ENCODE measurements at regions not wholly inside any gene's neighbourhood (a gene's known extent, or its start where the extent isn't known, plus 50 kb on each side); places are given as distances from the start of the nearest gene placed in this dataset.

DNA sequence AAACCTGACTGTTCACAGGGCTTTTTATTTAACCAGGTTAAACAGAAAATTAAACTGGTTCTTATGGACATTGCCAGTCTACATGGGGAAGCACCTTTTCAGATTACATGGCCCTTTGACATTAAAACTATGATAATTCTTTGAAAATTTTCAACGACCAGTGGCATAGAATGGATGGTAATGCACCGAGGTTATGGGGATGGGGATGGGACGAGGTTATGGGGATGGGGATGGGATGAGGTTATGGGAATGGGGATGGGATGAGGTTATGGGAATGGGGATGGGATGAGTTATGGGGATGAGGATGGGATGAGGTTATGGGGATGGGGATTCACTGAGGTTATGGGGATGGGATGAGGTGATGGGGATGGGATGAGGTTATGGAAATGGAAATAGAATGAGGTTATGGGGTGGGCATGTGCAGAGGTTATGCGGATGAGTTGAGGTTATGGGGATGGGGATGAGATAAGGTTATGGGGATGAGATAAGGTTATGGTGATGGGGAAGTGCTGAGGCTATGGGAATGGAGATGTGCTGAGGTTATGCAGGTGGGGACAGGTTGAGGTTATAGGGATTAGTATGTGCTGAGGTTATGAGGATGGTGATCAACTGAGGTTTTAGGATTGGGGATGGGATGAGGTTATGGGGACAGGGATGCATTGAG lies 541.9 kb downstream of the CDH26 start:
- Histone ChIP-seq H3K4me3 (ENCODE audit: insufficient read depth, low read depth, low read length) (no peak overlapping the region), H3K36me3 (replicated peaks; ENCODE audit: control insufficient read depth, insufficient read depth, low read length) (no peaks in the 10 kb centered on the region), H3K27me3 (ENCODE audit: control insufficient read depth, insufficient read depth, low read length) (no peaks in the 10 kb centered on the region)
- no peak for DNase-seq

DNA sequence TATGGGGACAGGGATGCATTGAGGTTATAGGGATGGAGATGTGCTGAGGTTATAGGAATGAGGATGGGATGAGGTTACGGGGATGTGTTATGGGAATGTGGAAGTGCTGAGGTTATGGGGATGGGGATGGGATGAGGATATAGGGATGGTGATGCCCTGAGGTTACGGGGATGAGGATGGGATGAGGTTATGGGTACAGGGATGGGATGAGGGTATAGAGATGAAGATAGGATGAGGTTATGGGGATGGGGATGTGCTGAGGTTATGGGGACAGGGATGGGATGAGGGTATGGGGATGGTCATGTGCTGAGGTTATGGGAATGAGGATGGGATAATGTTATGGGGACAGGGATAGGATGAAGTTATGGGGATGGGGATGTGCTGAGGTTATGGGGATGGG lies 542.8 kb downstream of the CDH26 start:
- Histone ChIP-seq H3K27me3 (ENCODE audit: control insufficient read depth, insufficient read depth, low read length) (no peaks in the 10 kb centered on the region), H3K4me3 (ENCODE audit: insufficient read depth, low read depth, low read length) (no peak overlapping the region), H3K36me3 (replicated peaks; ENCODE audit: control insufficient read depth, insufficient read depth, low read length) (no peaks in the 10 kb centered on the region)
- no peak for DNase-seq

DNA sequence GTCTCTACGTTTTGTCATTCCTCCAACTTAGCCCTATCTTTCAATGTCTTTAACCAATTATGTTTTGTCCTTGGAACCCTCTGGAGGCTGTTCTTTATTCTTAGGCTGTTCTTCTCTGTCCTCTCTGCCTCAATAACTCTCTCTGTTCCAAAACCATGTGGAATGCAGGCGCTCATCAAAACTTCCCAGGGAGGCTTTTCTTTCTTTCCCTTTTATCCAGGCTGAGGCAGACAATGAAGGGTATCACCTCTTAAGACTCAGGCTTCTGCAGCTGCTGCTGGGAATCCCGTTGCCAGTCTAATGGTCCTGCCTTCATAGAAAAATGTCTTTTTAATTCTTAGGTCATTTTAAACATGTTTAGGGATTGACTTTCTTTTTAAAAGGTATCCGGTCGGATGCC lies 544.7 kb downstream of the CDH26 start:
- no peak for DNase-seq
- no peaks in the 10 kb centered on the region for H3K36me3 ChIP-seq (replicated peaks; ENCODE audit: control insufficient read depth, insufficient read depth, low read length)
- H3K27me3 ChIP-seq (ENCODE audit: control insufficient read depth, insufficient read depth, low read length), result no peaks in the 10 kb centered on the region
- no peak overlapping the region for H3K4me3 ChIP-seq (ENCODE audit: insufficient read depth, low read depth, low read length)

DNA sequence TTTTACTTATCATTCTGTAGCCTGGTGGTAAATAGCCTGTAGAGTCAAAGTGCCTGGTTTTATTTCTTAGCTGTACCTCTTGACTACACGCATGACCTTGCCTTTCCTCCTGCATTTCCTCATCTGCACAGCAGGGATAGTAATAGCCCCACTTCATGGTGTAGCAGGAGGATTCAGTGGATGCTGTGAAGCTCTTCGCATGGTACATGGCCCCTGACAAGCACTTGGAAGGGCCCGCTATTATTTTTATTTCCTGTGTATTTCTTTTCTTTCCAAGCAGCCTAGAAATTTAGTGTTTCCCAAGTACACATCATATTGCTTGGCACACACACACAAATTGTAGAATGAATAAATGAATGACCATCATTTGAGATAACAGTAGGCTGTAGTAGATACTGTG lies 547.2 kb downstream of the CDH26 start:
- no peak for DNase-seq
- H3K27me3 ChIP-seq (ENCODE audit: control insufficient read depth, insufficient read depth, low read length), result no peaks in the 10 kb centered on the region
- no peak overlapping the region for H3K4me3 ChIP-seq (ENCODE audit: insufficient read depth, low read depth, low read length)
- H3K36me3 ChIP-seq (replicated peaks; ENCODE audit: control insufficient read depth, insufficient read depth, low read length), result no peaks in the 10 kb centered on the region

DNA sequence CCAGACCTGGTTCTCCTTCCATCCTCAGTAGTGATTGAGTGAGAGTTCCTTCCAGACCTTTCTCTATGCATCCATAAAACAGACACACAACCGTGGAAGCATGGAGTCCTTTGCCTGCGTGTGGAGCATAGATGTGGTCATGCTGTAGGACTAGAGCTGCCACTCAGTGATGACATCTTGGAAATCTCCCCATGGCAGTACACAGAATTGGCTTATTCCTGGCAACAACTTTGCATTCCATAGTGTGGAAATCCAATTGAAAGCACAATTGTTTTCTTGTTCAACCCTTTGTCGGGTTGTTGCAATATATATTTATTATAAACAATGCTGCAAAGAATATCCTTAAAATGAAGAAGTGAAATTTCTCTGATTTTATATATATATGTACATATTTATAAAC lies 547.8 kb downstream of the CDH26 start:
- Histone ChIP-seq H3K27me3 (ENCODE audit: control insufficient read depth, insufficient read depth, low read length) (no peaks in the 10 kb centered on the region), H3K4me3 (ENCODE audit: insufficient read depth, low read depth, low read length) (no peak overlapping the region), H3K36me3 (replicated peaks; ENCODE audit: control insufficient read depth, insufficient read depth, low read length) (no peaks in the 10 kb centered on the region)
- no peak for DNase-seq

DNA sequence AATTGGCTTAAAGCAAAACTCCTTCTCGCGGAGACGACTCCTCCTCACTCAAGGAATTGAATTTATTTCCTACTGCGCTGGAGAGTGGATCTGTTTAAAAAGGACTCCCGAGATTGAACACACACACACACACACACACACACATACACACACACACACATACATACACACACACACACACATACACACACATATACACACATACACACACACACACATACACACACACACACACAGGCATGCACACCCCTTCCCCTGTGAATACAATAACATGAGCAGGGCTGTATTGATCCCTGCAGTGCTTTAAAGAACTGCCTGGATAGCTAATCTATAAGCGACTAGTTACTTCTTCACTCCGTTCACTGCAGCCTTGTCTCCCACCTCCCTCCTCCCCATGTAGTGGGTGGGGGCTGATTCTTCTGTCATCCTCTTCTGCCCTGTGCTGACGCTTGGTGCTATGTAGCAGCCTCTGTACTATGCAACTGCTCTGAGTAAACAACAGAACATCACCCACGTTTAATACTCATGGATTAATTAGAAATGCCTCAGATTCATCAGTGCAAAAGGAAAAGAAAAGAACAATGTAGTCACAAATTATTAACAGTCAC lies 549.0 kb downstream of the CDH26 start:
- DNase-seq, result no peak
- H3K27me3 ChIP-seq (ENCODE audit: control insufficient read depth, insufficient read depth, low read length), result no peaks in the 10 kb centered on the region
- H3K4me3 ChIP-seq (ENCODE audit: insufficient read depth, low read depth, low read length), result no peak overlapping the region

DNA sequence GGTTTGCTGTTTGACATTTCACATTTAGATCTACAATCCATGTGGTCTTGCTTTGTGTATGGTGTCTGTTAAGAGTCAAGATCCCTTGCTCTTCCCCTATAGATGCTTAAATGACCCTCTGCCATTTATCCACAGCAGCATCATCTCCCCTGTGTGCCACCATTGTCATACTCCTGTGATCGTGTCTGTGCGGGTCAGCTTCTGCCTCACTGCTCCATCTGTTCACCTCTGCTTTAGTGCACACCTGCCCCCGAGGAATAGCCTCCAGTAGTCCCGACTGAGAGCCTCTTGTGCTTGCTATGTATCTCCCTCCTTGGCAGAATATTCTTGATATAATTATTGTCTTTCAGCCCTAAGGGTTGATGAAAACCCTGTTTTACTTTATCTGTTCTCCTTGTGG lies 551.2 kb downstream of the CDH26 start:
- Histone ChIP-seq H3K27me3 (ENCODE audit: control insufficient read depth, insufficient read depth, low read length) (no peaks in the 10 kb centered on the region), H3K4me3 (ENCODE audit: insufficient read depth, low read depth, low read length) (no peak overlapping the region), H3K36me3 (replicated peaks; ENCODE audit: control insufficient read depth, insufficient read depth, low read length) (no peaks in the 10 kb centered on the region)
- no peak for DNase-seq

More for the DNA sequence above, 549.0 kb downstream of the CDH26 start:
- H3K36me3 ChIP-seq (replicated peaks; ENCODE audit: control insufficient read depth, insufficient read depth, low read length), result no peaks in the 10 kb centered on the region

DNA sequence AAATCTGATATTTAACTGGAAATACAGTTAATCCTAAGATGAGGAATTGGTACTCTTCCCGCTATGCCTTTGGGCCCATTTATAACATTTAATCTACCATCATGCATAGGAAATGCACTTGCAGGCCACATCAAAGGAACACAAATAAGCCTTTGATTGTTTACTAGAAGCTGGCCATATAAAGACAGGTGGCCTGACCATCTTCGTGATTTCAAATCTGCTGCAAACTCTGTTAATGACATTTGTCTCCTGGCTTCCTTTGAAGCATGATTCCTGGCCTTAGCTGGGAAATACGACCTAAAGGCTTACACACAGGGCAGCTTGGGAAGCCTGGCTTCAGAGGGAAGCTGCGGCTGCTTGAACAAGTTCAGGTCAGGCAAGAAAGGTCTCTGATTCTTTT lies 552.1 kb downstream of the CDH26 start:
- Histone ChIP-seq H3K4me3 (ENCODE audit: insufficient read depth, low read depth, low read length) (no peak overlapping the region), H3K36me3 (replicated peaks; ENCODE audit: control insufficient read depth, insufficient read depth, low read length) (no peaks in the 10 kb centered on the region), H3K27me3 (ENCODE audit: control insufficient read depth, insufficient read depth, low read length) (no peaks in the 10 kb centered on the region)
- no peak for DNase-seq

DNA sequence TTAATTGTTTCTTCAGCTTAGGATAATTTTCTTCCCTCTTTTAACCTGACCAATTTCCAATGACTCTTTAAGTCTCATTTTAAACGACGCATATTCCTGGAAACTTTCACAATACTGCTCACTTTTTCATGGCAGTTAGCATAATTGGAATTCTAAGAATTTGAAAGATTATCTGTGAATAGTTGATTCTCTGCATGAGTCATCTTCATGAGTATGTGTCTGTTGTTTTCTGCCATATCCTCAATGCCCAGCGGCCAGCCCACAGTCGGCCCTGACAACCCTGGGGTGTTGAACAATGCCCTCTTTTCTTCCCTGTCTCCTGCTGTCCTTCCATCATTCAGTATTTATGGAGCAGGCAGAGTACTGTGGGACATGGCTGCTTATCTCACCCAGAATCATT lies 554.2 kb downstream of the CDH26 start:
- H3K36me3 ChIP-seq (replicated peaks; ENCODE audit: control insufficient read depth, insufficient read depth, low read length), result no peaks in the 10 kb centered on the region
- H3K4me3 ChIP-seq (ENCODE audit: insufficient read depth, low read depth, low read length), result no peak overlapping the region
- DNase-seq, result no peak
- H3K27me3 ChIP-seq (ENCODE audit: control insufficient read depth, insufficient read depth, low read length), result no peaks in the 10 kb centered on the region

DNA sequence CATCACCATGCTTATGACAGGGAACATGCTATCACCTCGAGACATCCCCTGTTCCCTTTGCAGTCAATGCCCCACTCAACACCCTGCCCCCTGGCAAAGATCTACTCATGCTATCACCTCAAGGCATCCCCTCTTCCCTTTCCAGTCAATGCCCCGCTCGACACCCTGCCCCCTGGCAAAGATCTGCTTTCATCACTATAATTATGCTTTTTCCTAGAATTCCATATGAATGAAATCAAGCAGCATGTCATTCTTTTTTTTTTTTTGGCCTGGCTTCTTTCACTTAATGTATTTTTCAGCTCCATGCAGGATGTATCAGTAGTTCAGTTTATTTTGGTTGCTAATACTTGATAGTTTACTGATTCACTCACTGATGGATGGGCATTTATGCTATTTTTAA lies 554.9 kb downstream of the CDH26 start:
- H3K4me3 ChIP-seq (ENCODE audit: insufficient read depth, low read depth, low read length), result no peak overlapping the region
- H3K36me3 ChIP-seq (replicated peaks; ENCODE audit: control insufficient read depth, insufficient read depth, low read length), result no peaks in the 10 kb centered on the region
- DNase-seq, result no peak
- H3K27me3 ChIP-seq (ENCODE audit: control insufficient read depth, insufficient read depth, low read length), result no peaks in the 10 kb centered on the region

DNA sequence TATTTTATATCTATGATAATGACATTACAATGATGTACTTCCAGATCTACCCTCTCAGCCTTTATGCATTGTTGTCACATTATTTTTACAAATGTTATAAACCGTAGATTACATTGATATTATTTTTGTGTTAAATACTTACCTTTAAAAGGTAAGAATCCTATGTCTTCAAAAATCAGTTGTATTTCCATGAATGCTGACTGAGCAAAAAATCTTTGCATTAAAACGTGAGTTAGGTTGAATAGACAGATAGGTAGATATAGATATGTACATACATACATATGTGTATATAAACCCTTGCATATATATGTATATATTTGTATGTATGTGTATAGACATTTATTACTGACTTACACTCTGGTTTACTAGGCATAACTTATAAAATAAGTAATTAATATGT lies 558.2 kb downstream of the CDH26 start:
- DNase-seq, result no peak
- Histone ChIP-seq H3K4me3 (ENCODE audit: insufficient read depth, low read depth, low read length) (no peak overlapping the region), H3K36me3 (replicated peaks; ENCODE audit: control insufficient read depth, insufficient read depth, low read length) (no peaks in the 10 kb centered on the region), H3K27me3 (ENCODE audit: control insufficient read depth, insufficient read depth, low read length) (no peaks in the 10 kb centered on the region)

DNA sequence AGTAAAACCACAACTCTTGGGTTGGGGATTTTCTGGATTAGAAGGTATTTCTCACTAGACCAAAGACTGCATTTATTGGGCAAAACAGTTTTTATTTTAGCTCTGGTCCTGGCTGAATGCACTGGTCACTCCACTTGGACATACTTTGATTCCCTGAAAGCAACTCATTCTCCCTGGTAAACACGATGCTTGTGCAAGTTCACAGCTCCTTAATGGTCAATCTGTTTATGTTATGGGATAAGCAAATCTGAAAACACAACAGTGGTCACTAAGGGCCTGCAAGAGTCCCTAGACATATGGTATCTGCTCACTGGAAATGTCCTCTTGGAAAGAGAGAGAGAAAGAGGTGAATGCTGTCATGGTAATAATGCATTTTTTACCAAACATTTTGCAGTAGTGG lies 559.8 kb downstream of the CDH26 start:
- H3K36me3 ChIP-seq (replicated peaks; ENCODE audit: control insufficient read depth, insufficient read depth, low read length), result no peaks in the 10 kb centered on the region
- H3K27me3 ChIP-seq (ENCODE audit: control insufficient read depth, insufficient read depth, low read length), result no peaks in the 10 kb centered on the region
- no peak for DNase-seq
- H3K4me3 ChIP-seq (ENCODE audit: insufficient read depth, low read depth, low read length), result no peak overlapping the region

DNA sequence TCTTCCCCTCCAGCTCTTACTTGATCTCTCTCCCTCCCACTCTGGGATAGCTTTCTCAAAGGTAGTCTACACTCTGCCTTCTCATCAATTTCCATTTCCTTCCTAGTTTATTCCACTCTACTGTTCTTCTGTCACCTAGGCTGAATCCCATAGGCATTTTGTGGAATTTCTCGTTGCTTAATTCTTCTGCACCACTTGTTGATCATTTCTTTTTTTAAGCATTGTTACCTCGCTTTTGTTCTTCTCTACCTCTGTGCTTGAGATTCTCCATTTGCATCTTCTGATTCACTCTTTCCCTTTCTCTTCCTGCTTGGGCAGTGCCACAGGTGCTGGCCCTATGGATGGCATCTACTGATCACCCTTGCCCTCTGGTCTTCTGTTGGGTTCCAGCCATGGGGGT lies 567.2 kb downstream of the CDH26 start:
- Histone ChIP-seq H3K36me3 (replicated peaks; ENCODE audit: control insufficient read depth, insufficient read depth, low read length) (no peaks in the 10 kb centered on the region), H3K27me3 (ENCODE audit: control insufficient read depth, insufficient read depth, low read length) (no peaks in the 10 kb centered on the region; the same call in 1 of the 2 replicates), H3K4me3 (ENCODE audit: insufficient read depth, low read depth, low read length) (no peak overlapping the region)
- no peak for DNase-seq

DNA sequence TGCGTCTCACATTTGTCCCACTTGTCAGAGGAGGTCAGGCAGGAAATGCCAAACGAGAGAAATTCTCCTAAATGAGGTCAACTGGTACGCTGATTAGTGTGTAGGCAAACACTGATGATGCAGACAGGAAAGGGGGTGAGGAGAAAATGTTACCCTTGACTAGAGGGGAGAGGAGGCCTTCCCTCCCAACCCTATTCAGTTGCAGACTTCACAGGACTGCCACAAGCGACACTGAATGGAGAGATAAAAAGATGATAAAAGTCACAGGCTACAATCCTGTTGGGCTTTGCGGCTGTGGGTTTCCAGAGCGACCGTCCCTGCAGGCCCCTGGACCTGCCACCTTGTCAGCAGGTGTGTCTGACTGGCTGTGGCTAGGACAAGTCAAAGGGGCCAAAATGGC lies 569.4 kb downstream of the CDH26 start:
- H3K27me3 ChIP-seq (ENCODE audit: control insufficient read depth, insufficient read depth, low read length), result no peaks in the 10 kb centered on the region; the same call in 1 of the 2 replicates
- no peaks in the 10 kb centered on the region for H3K36me3 ChIP-seq (replicated peaks; ENCODE audit: control insufficient read depth, insufficient read depth, low read length)
- DNase-seq, result no peak
- no peak overlapping the region for H3K4me3 ChIP-seq (ENCODE audit: insufficient read depth, low read depth, low read length)

DNA sequence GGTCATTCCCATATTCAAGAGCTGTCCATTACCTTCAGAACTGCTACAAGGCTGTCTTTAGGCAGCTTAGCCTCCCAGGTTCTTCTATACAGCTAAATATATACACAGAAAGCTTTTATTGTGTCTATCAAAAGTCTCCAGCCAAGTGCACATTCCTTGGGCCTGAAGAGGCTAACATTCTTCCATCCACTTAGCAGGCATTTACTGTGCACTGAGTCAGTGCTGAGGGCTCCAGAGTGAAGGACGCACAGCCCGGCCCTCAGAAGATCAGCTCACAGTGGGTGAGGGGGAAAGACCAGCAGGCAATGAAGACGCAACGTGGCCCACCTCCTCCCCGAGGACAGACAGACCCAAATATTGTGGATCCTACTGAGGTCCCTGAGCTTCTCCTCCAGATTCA lies 569.9 kb downstream of the CDH26 start:
- DNase-seq, result no peak
- no peaks in the 10 kb centered on the region for H3K36me3 ChIP-seq (replicated peaks; ENCODE audit: control insufficient read depth, insufficient read depth, low read length)
- no peaks in the 10 kb centered on the region; the same call in 1 of the 2 replicates for H3K27me3 ChIP-seq (ENCODE audit: control insufficient read depth, insufficient read depth, low read length)
- H3K4me3 ChIP-seq (ENCODE audit: insufficient read depth, low read depth, low read length), result no peak overlapping the region

DNA sequence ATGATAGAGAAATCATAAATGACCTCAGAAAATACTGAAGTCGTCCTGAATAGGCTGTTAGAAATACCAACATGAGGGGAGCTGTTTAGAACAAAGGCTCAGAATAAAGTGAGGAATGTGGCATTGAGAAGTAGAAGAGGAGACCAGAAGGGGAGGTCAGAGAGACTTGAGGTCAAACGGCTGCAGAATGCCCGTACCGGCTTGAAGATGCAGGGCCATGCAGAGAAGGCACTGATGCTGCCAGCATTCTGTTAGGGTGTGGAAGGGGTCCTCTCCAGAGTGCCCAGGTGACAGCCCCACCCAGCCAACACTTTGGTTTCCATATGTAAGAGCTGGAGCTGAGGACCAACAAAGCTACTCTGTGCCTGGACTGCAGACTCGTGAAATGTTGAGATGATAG lies 570.9 kb downstream of the CDH26 start:
- no peak for DNase-seq
- H3K27me3 ChIP-seq (ENCODE audit: control insufficient read depth, insufficient read depth, low read length), result no peaks in the 10 kb centered on the region; the same call in 1 of the 2 replicates
- H3K36me3 ChIP-seq (replicated peaks; ENCODE audit: control insufficient read depth, insufficient read depth, low read length), result no peaks in the 10 kb centered on the region
- no peak overlapping the region for H3K4me3 ChIP-seq (ENCODE audit: insufficient read depth, low read depth, low read length)

Data from H7 (cell line).